DLD1 (cell line): ENCODE measurements at regions not wholly inside any gene's neighbourhood (a gene's known extent, or its start where the extent isn't known, plus 50 kb on each side); places are given as distances from the start of the nearest gene placed in this dataset.

Experiments
- in situ Hi-C: cut with HindIII; loops from 2 replicates; pipeline ENCODE4 v1.10.0; 2017; ENCODE audit warnings: low sequenced_read_pairs

DNA sequence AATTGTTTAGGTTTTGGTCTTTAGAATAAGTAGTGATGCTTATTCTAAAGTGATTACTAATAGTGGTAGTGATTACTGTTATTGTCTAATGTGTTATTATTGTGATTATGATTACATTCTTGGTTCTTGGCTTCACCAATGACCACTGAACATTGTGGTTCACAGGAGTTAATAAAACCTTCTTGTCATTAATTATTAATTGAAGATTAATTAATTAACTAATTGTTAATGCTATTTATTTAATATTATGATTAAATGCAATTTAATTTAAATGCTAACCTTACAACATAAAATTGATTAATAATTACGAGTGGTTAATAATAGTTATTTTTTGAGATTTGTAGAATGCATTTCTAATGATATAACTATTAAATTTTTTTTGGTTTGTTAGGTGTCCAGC, 747.7 kb upstream of the POM121L12 start:
- in situ Hi-C loops = no loop called here

DNA sequence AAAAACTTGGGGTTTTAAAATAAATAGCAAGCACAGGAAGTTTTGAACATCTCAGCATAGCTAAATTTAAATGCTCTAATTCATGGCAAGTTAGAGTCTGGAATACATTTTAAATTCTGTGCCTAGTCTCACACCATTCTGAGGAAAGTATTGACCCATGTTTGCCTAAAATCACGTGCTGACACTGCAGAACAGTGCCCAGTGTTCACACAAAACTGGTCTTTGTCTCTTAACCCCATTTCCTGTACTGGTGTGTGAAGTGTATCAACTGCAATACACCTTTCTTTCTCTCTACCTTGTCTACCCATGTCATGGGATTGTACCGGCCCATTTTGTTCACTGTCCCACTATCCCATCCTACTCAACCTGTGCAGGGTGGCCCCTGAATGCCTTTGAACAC, 749.7 kb upstream of the POM121L12 start:
- in situ Hi-C loops = no loop called here

DNA sequence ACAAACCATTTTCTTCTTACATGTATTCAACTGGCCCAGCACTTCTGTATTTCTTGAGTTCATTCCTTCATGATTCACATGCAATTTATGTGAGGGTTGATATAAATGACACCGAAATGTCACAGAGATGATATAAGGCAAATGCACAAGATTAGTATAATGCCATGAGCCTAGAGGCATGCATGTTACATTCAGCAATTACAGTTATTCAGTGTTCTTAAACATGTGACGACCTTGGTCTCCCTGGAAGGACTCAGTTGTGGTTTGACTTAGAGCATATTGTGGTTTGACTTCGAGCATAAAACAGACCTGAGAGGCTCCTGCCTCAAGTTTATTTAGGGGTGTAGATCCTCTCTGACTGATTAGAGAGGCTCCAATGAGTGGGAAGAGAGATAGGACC, 752.1 kb upstream of the POM121L12 start:
- in situ Hi-C loops = no loop called here

DNA sequence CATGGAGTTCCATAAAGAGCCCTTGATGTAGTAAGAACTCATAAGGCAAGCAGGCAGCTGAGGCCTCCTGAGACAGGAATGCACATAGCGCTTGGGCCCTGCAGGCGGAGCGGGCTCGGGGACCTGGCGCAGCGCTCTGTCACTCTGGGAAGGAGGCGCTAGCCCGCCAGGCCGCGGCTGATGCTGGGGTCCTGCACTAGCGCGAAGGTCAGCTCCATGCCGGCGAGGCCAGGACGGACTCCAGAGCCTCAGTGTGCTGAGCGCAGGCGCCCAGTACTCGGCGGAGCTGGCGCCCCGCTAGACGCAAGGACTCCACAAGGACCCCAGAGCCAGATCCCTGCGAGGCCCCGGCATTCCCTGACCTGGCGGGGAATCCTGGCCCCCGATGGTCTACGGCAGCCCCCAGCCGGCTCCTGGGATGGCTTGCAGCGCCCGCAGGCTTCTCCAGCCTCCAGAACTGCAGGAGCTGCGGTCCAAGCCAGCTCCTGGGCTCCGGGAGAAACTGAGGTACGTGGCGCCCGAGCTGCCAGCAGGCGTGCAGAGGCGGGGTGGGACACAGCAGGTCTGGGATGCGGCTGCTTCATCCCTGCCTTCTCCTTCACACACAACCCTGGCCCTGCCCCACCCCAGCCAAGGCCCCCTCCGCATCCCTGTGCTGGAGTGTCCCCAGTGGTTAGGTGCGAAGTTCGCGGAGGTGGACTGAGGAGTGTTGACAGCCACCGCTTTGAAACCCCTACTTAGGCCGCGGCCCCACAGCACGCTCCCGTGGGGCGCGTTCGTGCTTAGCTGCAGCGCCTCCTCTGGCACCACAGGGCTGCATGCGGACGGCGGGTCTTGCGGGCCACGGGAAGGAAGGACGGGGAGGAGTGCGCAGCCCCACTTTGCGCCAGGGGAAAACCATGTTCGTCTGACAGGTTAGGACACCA, 761.5 kb upstream of the POM121L12 start:
- in situ Hi-C loops = no loop called here

DNA sequence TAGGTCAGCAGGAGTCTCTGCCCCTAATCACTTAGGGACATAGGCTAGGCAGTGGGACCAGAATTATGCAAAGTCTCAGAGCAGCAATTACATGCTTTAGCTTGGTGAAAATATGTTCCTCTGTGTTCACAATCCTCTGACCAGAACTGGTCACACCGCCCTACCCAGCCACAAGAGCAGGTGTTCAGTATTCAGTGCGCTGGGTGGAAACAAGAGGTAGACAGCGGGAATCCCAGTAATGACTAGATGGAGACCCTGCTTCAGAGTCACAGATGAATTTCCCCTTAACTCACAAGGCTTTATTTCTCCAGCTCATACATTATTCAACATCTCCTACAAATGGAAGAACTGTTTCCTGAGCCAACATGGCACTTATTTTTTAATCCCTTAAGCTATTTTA, 763.7 kb upstream of the POM121L12 start:
- in situ Hi-C loops = no loop called here

DNA sequence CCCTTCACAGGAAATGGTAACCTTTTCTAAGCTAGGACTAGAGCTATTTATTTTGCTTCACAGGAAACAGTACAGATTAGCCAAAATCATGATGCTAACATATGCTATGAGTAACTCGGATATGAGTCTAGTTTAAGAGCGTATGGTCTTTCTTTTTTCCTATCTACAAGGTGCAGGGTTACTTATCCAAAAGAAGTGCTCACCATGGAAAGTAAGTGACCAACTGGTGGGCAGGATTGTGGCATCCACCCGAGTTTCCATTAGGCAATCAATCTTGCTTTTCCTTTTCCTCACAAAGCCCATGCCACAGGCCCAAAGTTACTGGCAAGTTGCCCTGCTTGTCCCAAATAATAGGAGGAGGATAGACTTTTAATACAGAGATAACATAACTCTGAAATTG, 765.1 kb upstream of the POM121L12 start:
- in situ Hi-C loops = no loop called here

DNA sequence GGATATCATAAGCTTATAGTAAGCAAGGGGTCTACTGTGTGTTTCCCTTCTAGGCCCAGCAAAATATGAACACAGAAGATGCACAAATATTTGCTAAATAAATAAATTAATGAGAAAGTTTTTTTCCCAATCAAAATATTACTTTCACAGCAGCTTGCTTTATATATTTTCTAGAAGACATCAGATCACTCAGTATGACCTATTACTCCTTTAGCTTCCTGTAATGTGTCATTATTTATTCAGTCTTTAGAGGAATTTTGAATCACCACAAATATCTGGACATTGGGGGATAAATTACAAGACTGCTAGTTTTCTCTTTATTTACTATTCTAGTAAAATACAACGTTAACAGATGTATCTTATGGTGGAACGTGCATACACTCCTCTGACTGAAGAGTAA, 765.8 kb upstream of the POM121L12 start:
- in situ Hi-C loops = no loop called here

DNA sequence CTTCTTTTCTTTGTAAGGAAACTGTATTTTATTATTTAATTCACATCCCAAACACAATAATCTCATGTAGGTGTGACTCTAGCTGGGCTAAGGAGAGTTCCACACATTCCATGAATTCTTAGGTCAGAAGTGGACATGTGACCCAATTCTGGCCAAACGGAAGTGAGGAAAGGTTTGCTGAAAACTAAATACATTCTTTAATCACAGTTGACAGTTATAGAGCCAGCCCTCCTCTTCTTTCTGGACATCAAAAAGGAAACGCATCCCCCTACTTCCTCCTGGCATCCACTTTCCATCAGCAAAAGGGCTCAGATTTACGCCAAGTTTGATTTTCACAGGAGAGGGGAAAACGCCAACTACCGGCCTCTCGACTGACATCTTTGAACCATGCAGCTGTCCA, 774.4 kb upstream of the POM121L12 start:
- in situ Hi-C loops = no loop called here

- in situ Hi-C loops = no loop called here
These were observed 775.3 kb upstream of the POM121L12 start for GRCh38 chr7:52260046-52260665.

DNA sequence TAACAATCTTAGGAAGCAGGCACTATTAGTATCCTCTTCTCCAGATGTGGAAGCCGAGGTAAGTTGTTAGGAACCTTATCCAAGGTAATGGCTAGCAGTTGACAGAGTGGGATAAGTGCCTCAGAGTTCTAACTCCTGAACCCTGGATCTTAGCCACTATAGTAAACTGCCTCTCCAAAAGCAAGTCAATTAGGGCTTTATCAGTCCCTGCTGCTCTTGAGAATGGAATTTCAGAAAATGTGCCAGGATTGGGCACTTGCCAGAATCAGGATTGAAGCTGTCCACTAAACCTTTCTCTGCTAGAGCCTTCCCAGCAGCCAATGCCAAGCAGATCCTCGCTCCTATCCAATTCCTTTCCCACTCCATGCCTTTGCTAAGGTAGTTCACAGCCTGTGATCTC, 777.5 kb upstream of the POM121L12 start:
- in situ Hi-C loops = no loop called here

GRCh38 chr7:52254396-52255010, 780.9 kb upstream of the POM121L12 start:
- in situ Hi-C loops = no loop called here

- in situ Hi-C loops = no loop called here
These were observed 781.5 kb upstream of the POM121L12 start for GRCh38 chr7:52253953-52254352.

GRCh38 chr7:52249741-52250140, 785.7 kb upstream of the POM121L12 start:
- in situ Hi-C loops = no loop called here

- in situ Hi-C loops = no loop called here
These were observed 787.9 kb upstream of the POM121L12 start for GRCh38 chr7:52247518-52247917.

DNA sequence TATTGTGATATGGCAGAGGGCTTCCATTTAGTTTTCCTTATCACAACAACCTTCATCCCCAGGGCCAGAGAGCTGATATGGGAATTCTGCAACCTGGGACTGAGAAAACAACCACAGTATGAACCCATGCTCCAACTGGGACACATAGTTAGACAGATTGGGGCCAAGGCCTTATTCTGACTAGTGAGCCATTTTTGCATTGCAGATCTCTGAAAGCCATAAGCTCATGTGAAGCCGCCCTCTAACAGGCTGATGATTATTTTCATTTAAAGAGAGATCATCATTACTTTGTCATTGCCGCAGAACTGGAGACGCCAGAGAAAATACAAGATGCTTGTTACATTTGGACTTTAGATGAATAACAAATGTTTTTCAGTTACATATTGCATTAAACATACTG, 791.7 kb upstream of the POM121L12 start:
- in situ Hi-C loops = no loop called here

GRCh38 chr7:52233248-52233647, 802.2 kb upstream of the POM121L12 start:
- in situ Hi-C loops = no loop called here

DNA sequence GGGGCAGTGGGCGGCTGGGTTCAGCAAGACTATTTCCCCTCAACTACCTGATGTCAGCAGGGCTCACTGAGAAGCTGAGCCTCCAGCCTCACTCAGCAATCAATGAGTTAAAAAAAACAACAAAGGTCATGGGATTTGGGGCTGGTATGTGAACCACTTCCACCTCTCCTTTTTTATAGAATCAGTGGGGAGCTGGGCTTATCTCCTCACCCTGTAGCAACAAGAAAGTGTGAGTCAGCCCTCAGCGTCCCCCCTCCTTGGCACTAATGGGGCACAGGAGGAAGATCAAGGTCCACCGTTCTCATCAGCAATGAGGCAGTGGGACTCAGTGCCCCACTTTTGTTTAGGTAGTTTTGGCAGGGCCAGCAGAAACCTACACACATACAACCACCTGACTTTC, 823.5 kb upstream of the POM121L12 start:
- in situ Hi-C loops = no loop called here

DNA sequence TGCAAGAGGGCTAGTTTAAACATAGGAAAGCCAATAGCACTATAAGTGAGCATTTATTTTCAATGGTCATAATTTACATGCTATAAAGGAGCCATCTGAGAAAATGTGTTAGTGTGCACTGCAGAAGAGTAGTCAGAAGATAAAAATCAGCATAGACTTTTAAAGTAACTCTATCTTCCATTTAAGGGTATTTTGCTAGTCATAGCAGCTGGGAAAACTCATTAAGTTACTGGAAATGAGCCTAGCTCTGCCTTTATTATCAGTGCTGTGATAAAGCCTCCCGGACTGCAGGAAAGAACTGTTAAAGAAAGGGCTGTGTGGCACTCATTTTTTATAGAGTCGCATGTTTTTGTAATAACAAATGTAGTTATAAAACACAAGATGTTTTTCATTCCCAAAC, 825.8 kb upstream of the POM121L12 start:
- in situ Hi-C loops = no loop called here

GRCh38 chr7:52197221-52197620, 838.2 kb upstream of the POM121L12 start:
- in situ Hi-C loops = no loop called here

DNA sequence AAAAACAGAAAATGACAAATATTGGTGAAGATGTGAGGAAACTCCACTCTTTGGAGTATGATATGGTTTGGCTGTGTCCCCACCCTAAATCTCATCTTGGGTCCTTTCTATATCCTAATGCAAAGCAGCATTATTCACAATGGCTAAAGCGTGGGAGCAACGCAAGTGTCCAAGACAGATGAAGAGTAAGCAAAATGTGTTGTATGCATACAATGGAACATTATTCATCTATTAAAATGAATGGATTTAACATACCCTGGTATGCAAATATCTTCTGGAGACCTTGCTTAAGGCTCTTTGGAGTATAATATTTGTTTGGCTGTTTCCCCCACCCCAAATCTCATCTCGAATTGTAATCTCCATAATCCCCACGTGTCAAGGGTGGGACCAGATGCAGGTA, 839.8 kb upstream of the POM121L12 start:
- in situ Hi-C loops = no loop called here

GRCh38 chr7:52189153-52189778, 846.2 kb upstream of the POM121L12 start:
- in situ Hi-C loops = no loop called here
